Duodenal mucosa (tissue), 2 donors: ENCODE measurements at regions not wholly inside any gene's neighbourhood (a gene's known extent, or its start where the extent isn't known, plus 50 kb on each side); places are given as distances from the start of the nearest gene placed in this dataset.
"Not testable (repeated sequence)": the region's sequence is repeated elsewhere in the genome, so short reads cannot be mapped to it uniquely, and the experiment has no call there.

Experiments
- H3K27ac ChIP-seq: one replicate; pipeline ENCODE4 v1.7.0; 2013; ENCODE audit warnings: low read depth, low read length
- H3K27me3 ChIP-seq, 2 donors: one replicate each; pipeline ENCODE4 v1.7.0; 2013; ENCODE audit warnings: low read length in 2 of 2, control low read depth in 1 of 2; ENCODE audit not compliant: insufficient read depth in 2 of 2, control insufficient read depth in 1 of 2
- H3K36me3 ChIP-seq, 2 donors: one replicate each; pipeline ENCODE4 v1.7.0; 2013; ENCODE audit warnings: low read length in 2 of 2, control low read depth in 1 of 2; ENCODE audit not compliant: insufficient read depth in 2 of 2, control insufficient read depth in 1 of 2
- H3K4me1 ChIP-seq, 2 donors: one replicate each; pipeline ENCODE4 v1.7.0; 2013; ENCODE audit warnings: low read length in 2 of 2, control low read depth in 1 of 2; ENCODE audit not compliant: insufficient read depth in 2 of 2, control insufficient read depth in 1 of 2
- H3K4me3 ChIP-seq, 2 donors: one replicate each; pipeline ENCODE4 v1.7.0; 2013; ENCODE audit warnings: low read length in 2 of 2, low read depth in 1 of 2
- H3K9ac ChIP-seq, 2 donors: one replicate each; pipeline ENCODE4 v1.7.0; 2013; ENCODE audit warnings: low read length in 2 of 2, low read depth in 1 of 2
- H3K9me3 ChIP-seq, 2 donors: one replicate each; pipeline ENCODE4 v1.7.0; 2013; ENCODE audit warnings: low read length in 2 of 2, control low read depth in 1 of 2; ENCODE audit not compliant: control insufficient read depth in 1 of 2

DNA sequence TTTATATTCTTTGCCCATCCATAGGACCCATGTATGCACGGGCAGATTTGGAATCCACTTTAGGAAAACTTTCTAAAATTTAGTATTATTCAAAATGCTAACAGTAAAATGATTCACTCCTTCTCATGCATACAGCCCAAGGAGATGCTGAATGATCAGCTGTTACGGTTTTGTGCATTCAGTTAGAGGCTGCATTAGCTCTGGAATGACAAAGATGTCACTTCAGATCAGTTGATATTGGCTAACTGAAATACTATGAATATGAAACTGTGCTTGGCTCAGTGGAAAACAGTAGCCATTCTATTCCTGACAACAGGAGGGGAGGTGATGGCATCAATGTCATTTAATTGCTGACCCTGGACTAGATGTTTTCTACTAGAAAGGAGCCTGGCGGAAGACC is 560.7 kb downstream of the ZNF608 start:
- Histone ChIP-seq H3K36me3 (no peaks in the 10 kb centered on the region), H3K4me1 (peaks cover 1 to 6% of the 10 kb centered on the region in 2 donors), H3K4me3 (no peak overlapping the region), H3K9ac (no peak overlapping the region), H3K27ac (no peak overlapping the region), H3K9me3 (no peaks in the 10 kb centered on the region), H3K27me3 (no peaks in the 10 kb centered on the region)

- H3K27ac ChIP-seq, result no peak overlapping the region
- H3K4me3 ChIP-seq, result no peak overlapping the region
- no peaks in the 10 kb centered on the region for H3K27me3 ChIP-seq
- H3K9ac ChIP-seq, result no peak overlapping the region
- H3K36me3 ChIP-seq, result no peaks in the 10 kb centered on the region
- no peaks in the 10 kb centered on the region for H3K9me3 ChIP-seq
- H3K4me1 ChIP-seq, result peaks cover 6% of the 10 kb centered on the region in 2 donors
These were observed 564.3 kb downstream of the ZNF608 start for GRCh38 chr5:124182133-124182532.

DNA sequence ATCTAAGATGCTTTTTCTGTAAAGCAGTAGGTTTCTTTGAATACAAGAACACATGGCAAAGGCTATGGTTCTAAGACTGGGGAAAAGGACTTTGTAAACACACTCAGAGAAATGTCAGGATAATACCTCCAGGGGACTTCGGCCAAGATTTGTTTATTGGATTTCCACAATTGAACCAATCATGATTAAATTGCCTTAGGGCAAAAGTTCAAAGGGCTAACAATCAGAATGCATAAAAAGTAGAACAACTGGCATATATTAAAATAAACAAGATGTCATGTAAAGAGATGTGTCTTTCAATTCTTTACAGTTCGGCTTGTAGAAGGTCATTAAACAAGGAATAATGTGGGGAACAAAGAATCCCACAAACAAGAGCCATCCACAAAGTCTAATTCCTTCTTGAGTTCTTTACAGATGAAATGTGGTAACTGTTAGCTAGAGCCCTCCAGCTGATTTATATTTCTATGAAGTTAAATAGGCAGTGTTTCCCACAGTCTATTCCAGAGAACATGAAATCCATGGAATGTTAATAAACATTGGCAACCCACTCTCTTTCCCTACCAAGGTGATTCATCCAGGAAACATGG is 565.5 kb downstream of the ZNF608 start:
- H3K27me3 ChIP-seq, result no peaks in the 10 kb centered on the region

GRCh38 chr5:124180299-124180874 is 566.1 kb downstream of the ZNF608 start:
- H3K4me3 ChIP-seq, result no peak overlapping the region
- no peak overlapping the region for H3K9ac ChIP-seq
- H3K27ac ChIP-seq, result no peak overlapping the region
- H3K4me1 ChIP-seq, result peaks cover 0 to 6% of the 10 kb centered on the region in 2 donors
- no peaks in the 10 kb centered on the region for H3K36me3 ChIP-seq
- no peaks in the 10 kb centered on the region for H3K27me3 ChIP-seq
- H3K9me3 ChIP-seq, result no peaks in the 10 kb centered on the region

More for the DNA sequence above, 565.5 kb downstream of the ZNF608 start:
- Histone ChIP-seq H3K9ac (no peak overlapping the region), H3K27ac (no peak overlapping the region), H3K4me1 (peaks cover 0 to 6% of the 10 kb centered on the region in 2 donors), H3K36me3 (no peaks in the 10 kb centered on the region), H3K9me3 (no peaks in the 10 kb centered on the region), H3K4me3 (no peak overlapping the region)

DNA sequence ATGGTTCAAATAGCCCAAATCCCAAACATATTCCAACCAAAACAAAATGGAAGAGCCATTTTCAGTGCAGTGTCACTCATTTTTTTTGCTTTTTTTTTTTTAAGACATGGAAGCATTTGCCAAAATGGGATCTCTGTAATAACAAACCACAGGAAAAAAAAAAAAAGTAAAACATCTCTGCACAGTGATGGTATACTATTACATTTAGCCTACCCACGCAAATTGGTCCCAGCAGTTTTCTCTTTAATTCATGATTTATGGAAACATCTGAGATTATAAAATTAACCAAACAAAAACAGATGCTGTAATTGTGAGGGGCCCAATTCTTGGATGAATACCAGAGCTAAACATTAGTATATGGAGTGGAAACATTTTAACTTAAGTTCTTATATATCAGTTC is 566.6 kb downstream of the ZNF608 start:
- Histone ChIP-seq H3K27ac (no peak overlapping the region), H3K4me3 (no peak overlapping the region), H3K4me1 (peaks cover 0 to 6% of the 10 kb centered on the region in 2 donors), H3K9me3 (no peaks in the 10 kb centered on the region), H3K9ac (no peak overlapping the region), H3K36me3 (no peaks in the 10 kb centered on the region), H3K27me3 (no peaks in the 10 kb centered on the region)

GRCh38 chr5:124178050-124178449 is 568.4 kb downstream of the ZNF608 start:
- no peak overlapping the region for H3K9ac ChIP-seq
- H3K27ac ChIP-seq, result no peak overlapping the region
- peaks cover 0 to 6% of the 10 kb centered on the region in 2 donors for H3K4me1 ChIP-seq
- peaks cover 0 to 1% of the 10 kb centered on the region in 2 donors for H3K9me3 ChIP-seq
- H3K4me3 ChIP-seq, result no peak overlapping the region
- H3K27me3 ChIP-seq, result no peaks in the 10 kb centered on the region
- H3K36me3 ChIP-seq, result no peaks in the 10 kb centered on the region

DNA sequence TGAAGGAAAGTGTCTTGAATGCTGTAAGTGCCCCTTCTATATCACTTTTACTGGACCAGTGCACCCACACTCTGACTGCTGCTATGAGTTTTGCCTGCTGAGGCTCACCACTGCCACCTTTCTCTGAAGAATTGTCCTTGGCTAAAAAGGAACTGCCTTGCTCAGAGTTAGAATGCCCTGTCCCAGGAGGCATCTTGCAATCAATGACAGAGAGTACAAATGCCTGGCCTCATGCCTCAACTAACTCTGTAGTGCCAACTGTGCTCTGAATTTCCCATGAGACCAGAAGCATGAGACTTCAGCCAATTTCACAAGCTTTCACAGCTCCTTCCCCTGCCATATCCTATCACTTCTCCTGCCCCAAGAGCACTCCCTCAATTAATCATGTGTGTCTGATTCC is 569.7 kb downstream of the ZNF608 start:
- Histone ChIP-seq H3K27me3 (no peaks in the 10 kb centered on the region), H3K4me1 (peaks cover 0 to 6% of the 10 kb centered on the region in 2 donors), H3K27ac (no peak overlapping the region), H3K9me3 (peaks cover 6 to 9% of the 10 kb centered on the region in 2 donors), H3K36me3 (no peaks in the 10 kb centered on the region), H3K4me3 (no peak overlapping the region), H3K9ac (no peak overlapping the region)

- no peak overlapping the region for H3K9ac ChIP-seq
- H3K27ac ChIP-seq, result no peak overlapping the region
- no peaks in the 10 kb centered on the region for H3K27me3 ChIP-seq
- H3K4me3 ChIP-seq, result no peak overlapping the region
- H3K4me1 ChIP-seq, result no peaks in the 10 kb centered on the region
- H3K9me3 ChIP-seq, result peaks cover 8 to 9% of the 10 kb centered on the region in 2 donors
- H3K36me3 ChIP-seq, result no peaks in the 10 kb centered on the region
These were observed 573.1 kb downstream of the ZNF608 start for GRCh38 chr5:124173386-124173785.

DNA sequence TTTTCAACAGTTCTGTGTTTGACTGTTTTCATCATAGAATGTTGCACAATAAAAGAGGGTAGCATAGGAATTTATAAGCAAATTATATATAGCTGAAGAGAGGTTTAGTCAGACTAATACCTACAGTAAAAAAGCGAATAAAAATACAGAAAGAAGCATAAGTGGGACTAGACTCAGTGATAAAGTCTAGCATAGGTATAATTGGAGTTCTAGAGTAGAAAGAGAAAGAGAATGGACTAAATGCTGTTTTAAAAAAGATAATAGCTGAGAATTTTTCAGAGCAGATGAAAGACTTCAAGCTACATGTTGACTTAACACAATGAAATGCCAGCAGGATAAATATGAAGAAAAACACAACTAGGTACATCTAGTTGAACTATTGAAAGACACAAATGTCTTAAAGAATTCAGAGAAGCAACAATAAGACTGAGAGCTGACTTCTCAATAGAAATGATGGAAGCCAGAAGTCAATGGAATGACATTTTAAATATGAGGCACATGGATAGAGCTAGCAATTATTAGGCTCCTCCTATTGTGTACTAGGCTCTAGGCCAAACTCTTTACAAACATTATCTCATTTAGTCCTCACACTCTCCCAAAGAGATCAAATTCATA is 573.9 kb downstream of the ZNF608 start:
- Histone ChIP-seq H3K9me3 (peaks cover 8 to 9% of the 10 kb centered on the region in 2 donors), H3K27me3 (no peaks in the 10 kb centered on the region), H3K36me3 (no peaks in the 10 kb centered on the region), H3K9ac (no peak overlapping the region), H3K27ac (no peak overlapping the region), H3K4me1 (no peaks in the 10 kb centered on the region), H3K4me3 (no peak overlapping the region)

DNA sequence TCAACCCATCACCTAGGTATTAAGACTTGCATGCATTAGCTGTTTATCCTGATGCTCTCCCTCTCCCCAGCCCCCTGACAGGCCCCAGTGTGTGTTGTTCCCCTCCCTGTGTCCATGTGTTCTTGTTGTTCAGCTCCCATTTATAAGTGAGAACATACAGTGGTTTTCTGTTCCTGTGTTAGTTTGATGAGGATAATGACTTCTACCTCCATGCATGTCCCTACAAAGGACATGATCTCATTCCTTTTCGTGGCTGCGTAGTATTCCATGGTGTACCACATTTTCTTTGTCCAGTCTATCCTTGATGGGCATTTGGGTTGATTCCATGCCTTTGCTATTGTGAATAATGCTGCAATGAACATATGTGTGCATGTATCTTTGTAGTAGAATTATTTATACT is 578.3 kb downstream of the ZNF608 start:
- not testable (repeated sequence) for H3K4me3 ChIP-seq, H3K27ac ChIP-seq, H3K4me1 ChIP-seq, H3K9ac ChIP-seq, H3K27me3 ChIP-seq, H3K36me3 ChIP-seq, H3K9me3 ChIP-seq
